HFFc6 (cell line): ENCODE measurements at regions not wholly inside any gene's neighbourhood (a gene's known extent, or its start where the extent isn't known, plus 50 kb on each side); places are given as distances from the start of the nearest gene placed in this dataset.
A peak's percentile ranks its signal among the peaks of the same experiment; 100 is the strongest.

Experiments
- DNase-seq: peaks from one replicate; pipeline ENCODE4 v3.0.0-alpha.2; 2018
- H3K27ac Mint-ChIP-seq: 2 replicates; pipeline ENCODE4 v1.8.0; 2020; ENCODE audit warnings: mild to moderate bottlenecking, mixed read lengths
- H3K27me3 Mint-ChIP-seq: 2 replicates; pipeline ENCODE4 v1.8.0; 2021; ENCODE audit warnings: mild to moderate bottlenecking, moderate library complexity, mixed read lengths; ENCODE audit not compliant: insufficient read depth
- H3K36me3 Mint-ChIP-seq: 2 replicates; pipeline ENCODE4 v1.8.0; 2021; ENCODE audit warnings: low read depth, mixed read lengths
- H3K4me1 Mint-ChIP-seq: 2 replicates; pipeline ENCODE4 v1.8.0; 2020; ENCODE audit warnings: low read depth, mixed read lengths
- H3K4me3 Mint-ChIP-seq: 2 replicates; pipeline ENCODE4 v1.8.0; 2020; ENCODE audit warnings: mild to moderate bottlenecking, moderate library complexity, mixed read lengths
- H3K9me3 Mint-ChIP-seq: 2 replicates; pipeline ENCODE4 v1.8.0; 2020; ENCODE audit warnings: mild to moderate bottlenecking, mixed read lengths
- CTCF ChIP-seq: fragments of 200-600 bp; sonication (generic); IDR thresholded peaks from 2 replicates; pipeline ENCODE4 v1.5.0; 2021; ENCODE audit warnings: antibody characterized with exemption, mild to moderate bottlenecking

GRCh38 chr10:43853369-43853768 lies 204.7 kb upstream of the ZNF32 start:
- peak overlapping the region; percentile 44; the same call in 1 of the 2 replicates for H3K27ac Mint-ChIP-seq

GRCh38 chr10:43852644-43853214 lies 204.0 kb upstream of the ZNF32 start:
- Mint-ChIP-seq H3K4me1 (peaks cover 55% of the 10 kb centered on the region), H3K4me3 (no peak overlapping the region), H3K27ac (no peak overlapping the region; the same call in 1 of the 2 replicates), H3K27me3 (peaks cover 2% of the 10 kb centered on the region; the same call in 1 of the 2 replicates), H3K9me3 (no peaks in the 10 kb centered on the region), H3K36me3 (peaks cover 12% of the 10 kb centered on the region; the same call in 1 of the 2 replicates)
- no peak for TF ChIP-seq CTCF
- no peak for DNase-seq

More at GRCh38 chr10:43853369-43853768, 204.7 kb upstream of the ZNF32 start:
- peaks cover 2% of the 10 kb centered on the region; the same call in 1 of the 2 replicates for H3K27me3 Mint-ChIP-seq
- H3K4me3 Mint-ChIP-seq: no peak overlapping the region
- TF ChIP-seq CTCF: no peak
- no peaks in the 10 kb centered on the region for H3K9me3 Mint-ChIP-seq
- peaks cover 12% of the 10 kb centered on the region; the same call in 1 of the 2 replicates for H3K36me3 Mint-ChIP-seq
- DNase-seq: no peak
- H3K4me1 Mint-ChIP-seq: peaks cover 62% of the 10 kb centered on the region

- Mint-ChIP-seq H3K4me1 (peaks cover 50% of the 10 kb centered on the region), H3K4me3 (no peak overlapping the region), H3K36me3 (peaks cover 12% of the 10 kb centered on the region; the same call in 1 of the 2 replicates), H3K27ac (no peak overlapping the region), H3K9me3 (no peaks in the 10 kb centered on the region), H3K27me3 (peaks cover 2% of the 10 kb centered on the region; the same call in 1 of the 2 replicates)
- TF ChIP-seq CTCF: no peak
- DNase-seq: no peak
These were observed 203.5 kb upstream of the ZNF32 start for GRCh38 chr10:43852149-43852548.

- H3K4me1 Mint-ChIP-seq: peaks cover 49% of the 10 kb centered on the region
- no peak overlapping the region for H3K27ac Mint-ChIP-seq
- H3K27me3 Mint-ChIP-seq: peaks cover 2% of the 10 kb centered on the region; the same call in 1 of the 2 replicates
- DNase-seq: no peak
- H3K36me3 Mint-ChIP-seq: peaks cover 12% of the 10 kb centered on the region; the same call in 1 of the 2 replicates
- no peak overlapping the region for H3K4me3 Mint-ChIP-seq
- no peak for TF ChIP-seq CTCF
- H3K9me3 Mint-ChIP-seq: no peaks in the 10 kb centered on the region
These were observed 202.3 kb upstream of the ZNF32 start for GRCh38 chr10:43851030-43851429.

- peaks cover 49% of the 10 kb centered on the region for H3K4me1 Mint-ChIP-seq
- no peak overlapping the region for H3K27ac Mint-ChIP-seq
- TF ChIP-seq CTCF: no peak
- H3K9me3 Mint-ChIP-seq: no peaks in the 10 kb centered on the region
- peaks cover 2% of the 10 kb centered on the region; the same call in 1 of the 2 replicates for H3K27me3 Mint-ChIP-seq
- H3K36me3 Mint-ChIP-seq: peaks cover 4% of the 10 kb centered on the region; the same call in 1 of the 2 replicates
- no peak for DNase-seq
- no peak overlapping the region for H3K4me3 Mint-ChIP-seq
These were observed 200.9 kb upstream of the ZNF32 start for GRCh38 chr10:43849551-43849950.
